ENCODE measurements at regions not wholly inside any gene's neighbourhood (a gene's known extent, or its start where the extent isn't known, plus 50 kb on each side); places are given as distances from the start of the nearest gene placed in this dataset.
"Not testable (repeated sequence)": the region's sequence is repeated elsewhere in the genome, so short reads cannot be mapped to it uniquely, and the experiment has no call there.

DNA sequence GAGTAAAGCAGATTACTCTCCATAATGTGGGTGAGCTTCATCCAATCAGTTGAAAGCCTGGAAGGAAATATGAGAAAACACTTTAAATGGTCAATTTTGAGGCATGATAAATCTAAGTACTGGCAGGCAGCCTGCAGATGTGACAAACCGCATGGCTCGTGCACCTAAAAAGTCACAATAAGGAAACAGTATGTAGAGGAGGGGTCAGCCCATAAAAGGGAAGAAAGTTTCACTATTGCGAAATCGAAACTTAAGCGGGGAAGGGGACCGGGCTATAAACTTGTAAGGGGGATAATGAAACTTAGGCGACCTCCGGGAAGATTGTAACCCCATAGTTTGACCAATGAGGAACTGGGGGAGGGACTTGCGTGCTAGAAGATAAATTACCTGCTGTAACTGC lies 109.8 kb downstream of the PLPPR4 start:
- TF ChIP-seq CTCF (IDR thresholded peaks at IDR 0.05; ENCODE audit: low read length, missing control alignments): no peak
- no peak overlapping the region for H3K4me3 ChIP-seq (replicated peaks; ENCODE audit: low read depth, low read length)
- DNase-seq (ENCODE audit: low read depth): no peak

DNA sequence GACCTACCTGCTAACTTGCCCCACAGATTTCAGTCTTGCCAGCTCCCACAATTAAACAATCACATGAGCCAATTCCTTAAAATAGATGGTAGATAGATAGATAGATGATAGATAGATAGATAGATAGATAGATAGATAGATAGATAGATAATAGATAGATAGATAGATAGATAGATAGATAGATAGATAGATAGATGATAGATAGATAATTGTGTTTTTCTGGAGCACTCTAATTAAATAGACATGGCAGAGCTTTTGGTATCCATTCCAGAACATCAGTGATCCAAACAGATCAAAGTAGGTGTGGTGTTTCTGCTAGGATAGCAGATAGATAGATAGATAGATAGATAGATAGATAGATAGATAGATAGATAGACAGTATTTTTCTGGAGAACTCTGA lies 110.4 kb downstream of the PLPPR4 start:
- DNase-seq (ENCODE audit: low read depth); H3K4me3 ChIP-seq (replicated peaks; ENCODE audit: low read depth, low read length): not testable (repeated sequence)

DNA sequence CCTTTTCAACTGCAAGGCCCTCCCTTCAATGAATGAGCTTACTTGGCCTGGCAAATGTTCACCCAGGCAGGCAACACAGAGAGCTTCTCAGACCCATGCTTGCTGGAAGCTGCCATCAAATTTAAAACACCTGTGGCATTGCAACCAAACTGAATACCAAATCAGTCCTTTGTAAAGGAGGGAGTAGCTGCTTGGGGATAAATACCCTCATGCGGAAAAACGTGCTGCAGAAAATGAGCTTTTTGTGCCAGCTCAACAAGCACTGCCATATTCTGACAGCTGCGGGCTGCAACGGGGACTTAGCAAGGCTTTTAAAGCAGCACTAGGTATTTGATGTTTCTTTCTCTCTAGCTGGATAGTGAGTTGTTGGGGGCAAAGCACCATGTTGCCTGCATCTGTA lies 119.7 kb downstream of the PLPPR4 start:
- no peak overlapping the region for H3K4me3 ChIP-seq (replicated peaks; ENCODE audit: low read depth, low read length)
- DNase-seq (ENCODE audit: low read depth): no peak
- no peak for TF ChIP-seq CTCF (IDR thresholded peaks at IDR 0.05; ENCODE audit: low read length, missing control alignments)

DNA sequence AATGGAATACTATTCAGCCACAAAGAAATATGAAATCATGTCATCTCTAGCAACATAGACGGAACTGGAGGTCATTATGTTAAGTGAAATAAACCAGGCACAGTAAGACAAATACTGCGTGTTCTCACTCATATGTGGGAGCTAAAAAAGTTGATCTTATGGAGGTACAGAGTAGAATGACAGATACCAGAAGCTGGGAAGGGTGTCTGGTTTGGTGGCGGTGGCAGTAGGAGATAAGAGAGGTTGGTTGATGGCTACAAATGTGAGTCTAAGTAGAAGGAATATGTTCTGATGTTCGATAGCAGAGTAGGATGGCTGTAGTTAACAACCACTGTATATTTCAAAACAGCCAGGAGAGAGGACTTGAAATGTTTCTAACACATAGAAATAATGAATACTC lies 121.6 kb downstream of the PLPPR4 start:
- no peak for DNase-seq (ENCODE audit: low read depth)
- TF ChIP-seq CTCF (IDR thresholded peaks at IDR 0.05; ENCODE audit: low read length, missing control alignments): no peak
- no peak overlapping the region for H3K4me3 ChIP-seq (replicated peaks; ENCODE audit: low read depth, low read length)

GRCh38 chr1:99396389-99396788 lies 132.1 kb downstream of the PLPPR4 start:
- TF ChIP-seq CTCF (IDR thresholded peaks at IDR 0.05; ENCODE audit: low read length, missing control alignments): no peak
- no peak overlapping the region for H3K4me3 ChIP-seq (replicated peaks; ENCODE audit: low read depth, low read length)
- no peak for DNase-seq (ENCODE audit: low read depth)

DNA sequence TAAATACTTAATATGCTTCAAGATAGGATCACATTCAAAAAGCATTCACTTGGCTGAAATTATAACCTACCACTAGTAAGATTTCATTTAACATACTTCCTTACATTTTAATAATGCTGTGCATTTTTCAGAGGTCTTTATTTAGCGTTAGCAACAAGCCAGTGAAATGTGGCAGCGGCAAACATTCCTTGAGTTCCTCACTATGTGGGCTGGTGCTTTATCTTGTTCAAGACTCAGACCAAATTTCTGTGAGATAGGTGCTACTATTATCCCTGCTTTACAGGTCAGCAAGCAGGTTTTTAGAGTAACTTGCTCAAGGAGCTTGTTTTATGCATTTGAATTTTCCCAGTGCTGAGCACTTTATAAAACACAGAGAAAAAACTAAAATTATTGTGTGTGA lies 132.7 kb downstream of the PLPPR4 start:
- DNase-seq (ENCODE audit: low read depth): peak; percentile 7
- no peak overlapping the region for H3K4me3 ChIP-seq (replicated peaks; ENCODE audit: low read depth, low read length)
- TF ChIP-seq CTCF (IDR thresholded peaks at IDR 0.05; ENCODE audit: low read length, missing control alignments): no peak

DNA sequence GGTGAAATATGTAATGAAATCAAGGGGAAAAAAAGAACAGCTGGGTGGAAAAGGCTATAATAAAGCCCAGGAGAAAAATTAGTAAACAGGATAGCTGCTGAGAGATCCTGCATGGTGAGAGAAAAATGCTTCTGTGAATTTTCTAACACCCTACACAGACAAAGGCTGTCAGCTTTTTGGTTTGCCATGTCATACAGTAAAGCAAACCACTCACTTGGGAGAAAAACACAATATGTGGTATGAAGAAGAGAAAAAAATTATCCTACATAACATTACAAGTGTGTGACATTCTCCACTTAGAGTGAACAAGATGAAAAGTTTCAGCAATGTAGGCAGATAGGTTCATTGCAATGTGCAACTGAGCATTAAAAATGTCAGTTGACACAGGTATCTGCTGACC lies 133.6 kb downstream of the PLPPR4 start:
- no peak for TF ChIP-seq CTCF (IDR thresholded peaks at IDR 0.05; ENCODE audit: low read length, missing control alignments)
- H3K4me3 ChIP-seq (replicated peaks; ENCODE audit: low read depth, low read length): no peak overlapping the region
- DNase-seq (ENCODE audit: low read depth): no peak

GRCh38 chr1:99401556-99401955 lies 137.3 kb downstream of the PLPPR4 start:
- DNase-seq (ENCODE audit: low read depth); H3K4me3 ChIP-seq (replicated peaks; ENCODE audit: low read depth, low read length): not testable (repeated sequence)

GRCh38 chr1:99404399-99404798 lies 140.1 kb downstream of the PLPPR4 start:
- not testable (repeated sequence) for H3K4me3 ChIP-seq (replicated peaks; ENCODE audit: low read depth, low read length); DNase-seq (ENCODE audit: low read depth)

- not testable (repeated sequence) for H3K4me3 ChIP-seq (replicated peaks; ENCODE audit: low read depth, low read length); DNase-seq (ENCODE audit: low read depth)
Measured at GRCh38 chr1:99405325-99405724, 141.0 kb downstream of the PLPPR4 start.

Measured in fibroblast of pulmonary artery (primary cell).